ENCODE measurements at regions not wholly inside any gene's neighbourhood (a gene's known extent, or its start where the extent isn't known, plus 50 kb on each side); places are given as distances from the start of the nearest gene placed in this dataset.

- TF ChIP-seq POLR2AphosphoS5 (IDR thresholded peaks at IDR 0.05; ENCODE audit: low read depth, low read length): no peak
- TF ChIP-seq CBX2 (IDR thresholded peaks at IDR 0.05; ENCODE audit: low read depth, low read length): no peak
- TF ChIP-seq CBX2 (CRISPR knock-in tag; IDR thresholded peaks at IDR 0.05; ENCODE audit: low read depth): no peak
- no peak for TF ChIP-seq CEBPB (IDR thresholded peaks at IDR 0.05; ENCODE audit: borderline replicate concordance, low read depth, low read length)
- no peak for TF ChIP-seq POLR2A (IDR thresholded peaks at IDR 0.05; ENCODE audit: insufficient read depth in 1 of 2, low read depth in 2 of 2, low read length in 2 of 2)
- no peak for TF ChIP-seq RAD51 (IDR thresholded peaks at IDR 0.05; ENCODE audit: borderline replicate concordance)
- TF ChIP-seq PCBP2 (optimal IDR thresholded peaks at IDR 0.05; ENCODE audit: low read depth, low read length, poor library complexity, severe bottlenecking): no peak
Observed at GRCh38 chr7:108716783-108717182, 147.1 kb downstream of the DNAJB9 start.
